H9 (cell line): ENCODE measurements at regions not wholly inside any gene's neighbourhood (a gene's known extent, or its start where the extent isn't known, plus 50 kb on each side); places are given as distances from the start of the nearest gene placed in this dataset.

Source experiments
- DNase-seq: peaks from one replicate; pipeline ENCODE4 v3.0.0-alpha.2; 2017
- H2AFZ ChIP-seq: one replicate; pipeline ENCODE4 v1.6.1; 2013; ENCODE audit warnings: mild to moderate bottlenecking, low read length, control low read depth, moderate library complexity
- H2AK5ac ChIP-seq: 2 replicates; pipeline ENCODE4 v1.6.1; 2013; ENCODE audit warnings: low read length, control low read depth, mixed read lengths; ENCODE audit not compliant: insufficient read length
- H2BK120ac ChIP-seq: one replicate; pipeline ENCODE4 v1.6.1; 2013; ENCODE audit warnings: low read depth, mild to moderate bottlenecking, low read length, control low read depth, inconsistent platforms; ENCODE audit not compliant: poor library complexity, severe bottlenecking
- H2BK12ac ChIP-seq: 2 replicates; pipeline ENCODE4 v1.6.1; 2013; ENCODE audit warnings: low read length, control low read depth, mixed read lengths, low read depth; ENCODE audit not compliant: insufficient read length
- H2BK15ac ChIP-seq: 2 replicates; pipeline ENCODE4 v1.6.1; 2013; ENCODE audit warnings: low read depth, low read length, control low read depth
- H2BK20ac ChIP-seq: one replicate; pipeline ENCODE4 v1.6.1; 2013; ENCODE audit warnings: low read depth, mild to moderate bottlenecking, low read length, control low read depth, inconsistent platforms; ENCODE audit not compliant: poor library complexity, severe bottlenecking
- H2BK5ac ChIP-seq: 2 replicates; pipeline ENCODE4 v1.6.1; 2013; ENCODE audit warnings: low read length, control low read depth, mixed read lengths; ENCODE audit not compliant: insufficient read length
- H3K14ac ChIP-seq: 2 replicates; pipeline ENCODE4 v1.6.1; 2013; ENCODE audit warnings: low read length, control low read depth; ENCODE audit not compliant: insufficient read depth
- H3K18ac ChIP-seq: 2 replicates; pipeline ENCODE4 v1.6.1; 2013; ENCODE audit warnings: low read depth, mild to moderate bottlenecking, mixed read lengths, low read length, control low read depth; ENCODE audit not compliant: insufficient read length
- H3K23ac ChIP-seq: 2 replicates; pipeline ENCODE4 v1.6.1; 2013; ENCODE audit warnings: low read length, control low read depth, mixed read lengths, low read depth; ENCODE audit not compliant: insufficient read length
- H3K23me2 ChIP-seq: 2 replicates; pipeline ENCODE4 v1.6.1; 2013; ENCODE audit warnings: low read depth, mild to moderate bottlenecking, mixed read lengths, low read length, control low read depth; ENCODE audit not compliant: insufficient read length, poor library complexity, severe bottlenecking
- H3K27ac ChIP-seq: 2 replicates; pipeline ENCODE4 v1.5.1; 2013; ENCODE audit warnings: low read length, control low read depth, mixed read lengths, low read depth; ENCODE audit not compliant: insufficient read length
- H3K27me3 ChIP-seq: 2 replicates; pipeline ENCODE4 v1.6.1; 2013; ENCODE audit warnings: low read length, control low read depth, inconsistent platforms; ENCODE audit not compliant: insufficient read depth
- H3K4ac ChIP-seq: 2 replicates; pipeline ENCODE4 v1.6.1; 2013; ENCODE audit warnings: low read depth, mild to moderate bottlenecking, control low read depth, inconsistent platforms, low read length, moderate library complexity
- H3K4me1 ChIP-seq: 2 replicates; pipeline ENCODE4 v1.6.1; 2013; ENCODE audit warnings: low read length, control low read depth, inconsistent platforms; ENCODE audit not compliant: insufficient read depth
- H3K4me2 ChIP-seq: 2 replicates; pipeline ENCODE4 v1.6.1; 2013; ENCODE audit warnings: low read length, control low read depth, mixed read lengths; ENCODE audit not compliant: insufficient read length, insufficient read depth
- H3K56ac ChIP-seq: 2 replicates; pipeline ENCODE4 v1.6.1; 2013; ENCODE audit warnings: low read depth, mild to moderate bottlenecking, mixed read lengths, low read length, control low read depth; ENCODE audit not compliant: insufficient read length
- H3K79me1 ChIP-seq: 2 replicates; pipeline ENCODE4 v1.6.1; 2013; ENCODE audit warnings: low read depth, mild to moderate bottlenecking, moderate library complexity, low read length, control low read depth, inconsistent platforms; ENCODE audit not compliant: insufficient read depth, poor library complexity, severe bottlenecking
- H3K79me2 ChIP-seq: 2 replicates; pipeline ENCODE4 v1.6.1; 2013; ENCODE audit warnings: low read length, control low read depth, inconsistent platforms; ENCODE audit not compliant: insufficient read depth
- H3K9ac ChIP-seq: 2 replicates; pipeline ENCODE4 v1.6.1; 2013; ENCODE audit warnings: low read length, control low read depth, mixed read lengths; ENCODE audit not compliant: insufficient read length; ENCODE audit errors: extremely low read depth
- H3K9me3 ChIP-seq: one replicate; pipeline ENCODE4 v1.6.1; 2013; ENCODE audit warnings: low read depth, low read length, inconsistent platforms; ENCODE audit not compliant: control insufficient read depth
- H3T11ph ChIP-seq: one replicate; pipeline ENCODE4 v1.6.1; 2013; ENCODE audit warnings: mild to moderate bottlenecking, low read length, control low read depth, inconsistent platforms
- H4K20me1 ChIP-seq: one replicate; pipeline ENCODE4 v1.6.1; 2013; ENCODE audit not compliant: control insufficient read depth, insufficient read length, insufficient read depth
- H4K5ac ChIP-seq: 2 replicates; pipeline ENCODE4 v1.6.1; 2013; ENCODE audit warnings: low read depth, mild to moderate bottlenecking, mixed read lengths, low read length, control low read depth; ENCODE audit not compliant: insufficient read length
- H4K8ac ChIP-seq: replicated peaks from 2 replicates; pipeline ENCODE4 v1.6.1; 2013; ENCODE audit warnings: low read length, control low read depth, mixed read lengths, low read depth; ENCODE audit not compliant: insufficient read length
- H4K91ac ChIP-seq: 2 replicates; pipeline ENCODE4 v1.6.1; 2013; ENCODE audit warnings: low read depth, mild to moderate bottlenecking, moderate library complexity, mixed read lengths, low read length, control low read depth; ENCODE audit not compliant: insufficient read length
- H3K27ac Mint-ChIP-seq, 3 experiments: 2 replicates in 2 of 3; 3 replicates in 1 of 3; pipeline ENCODE4 v1.8.0; 2020 to 2021; ENCODE audit warnings: mixed read lengths in 3 of 3, mild to moderate bottlenecking in 1 of 3, moderate library complexity in 1 of 3
- H3K27me3 Mint-ChIP-seq: 2 replicates; pipeline ENCODE4 v1.8.0; 2021; ENCODE audit warnings: low read depth, mild to moderate bottlenecking, moderate library complexity, mixed read lengths
- H3K36me3 Mint-ChIP-seq, 3 experiments: 2 replicates in 2 of 3; 3 replicates in 1 of 3; pipeline ENCODE4 v1.8.0; 2020 to 2021; ENCODE audit warnings: low read depth in 3 of 3, mixed read lengths in 3 of 3; ENCODE audit not compliant: insufficient read depth in 1 of 3
- H3K4me1 Mint-ChIP-seq, 2 experiments: 2 replicates each; pipeline ENCODE4 v1.8.0; 2020; ENCODE audit warnings: mixed read lengths in 2 of 2
- H3K4me3 Mint-ChIP-seq, 2 experiments: 2 replicates in 1 of 2; 3 replicates in 1 of 2; pipeline ENCODE4 v1.8.0; 2020 to 2021; ENCODE audit warnings: mild to moderate bottlenecking in 2 of 2, mixed read lengths in 2 of 2, moderate library complexity in 1 of 2
- H3K9me3 Mint-ChIP-seq, 2 experiments: 2 replicates in 1 of 2; 3 replicates in 1 of 2; pipeline ENCODE4 v1.8.0; 2020; ENCODE audit warnings: mild to moderate bottlenecking in 2 of 2, mixed read lengths in 2 of 2, moderate library complexity in 1 of 2
- WGBS: extraction: QIAGEN DNeasy Blood & Tissue Kit; methylation state at CpG from one replicate; pipeline ENCODE4 v1.1.7; 2013; ENCODE audit warnings: missing lambda C conversion rate, low lambda C conversion rate, mixed read lengths; ENCODE audit not compliant: insufficient read length; ENCODE audit errors: extremely low coverage; 5-methylcytosine and 5-hydroxymethylcytosine counted together
- TF ChIP-seq, protein P1 (sequence below): fragments of 200-600 bp; sonication (generic); conservative IDR thresholded peaks from 3 replicates; pipeline ENCODE4 v1.8.0; 2021; ENCODE audit warnings: antibody characterized with exemption, mild to moderate bottlenecking

DNA sequence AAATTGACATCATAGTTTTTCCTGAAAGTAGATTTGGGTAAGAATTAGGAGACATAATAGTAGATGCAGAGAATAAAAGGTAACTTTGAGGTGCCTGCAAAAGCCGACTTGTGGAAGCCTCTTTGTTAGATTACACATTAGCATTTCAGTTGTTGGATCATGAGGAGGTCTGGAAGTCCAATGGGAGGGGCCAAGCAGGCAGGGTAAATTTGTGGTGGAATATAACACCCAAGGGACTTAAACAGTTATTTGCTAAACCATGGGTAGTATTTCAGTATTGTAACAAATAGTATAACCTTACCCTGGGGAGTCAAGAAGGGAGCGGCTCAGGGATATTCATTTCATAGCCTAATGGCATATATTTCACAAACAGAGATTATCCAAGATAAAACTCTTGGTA lies 810.7 kb upstream of the AMOT start:
- H3K27me3 Mint-ChIP-seq = no peaks in the 10 kb centered on the region
- Histone ChIP-seq H4K91ac (no peak overlapping the region), H3K27ac (no peak overlapping the region), H3K23ac (no peak overlapping the region), H3K9ac (no peak overlapping the region), H2BK20ac (no peak overlapping the region), H3K4me2 (no peak overlapping the region), H3K56ac (no peak overlapping the region), H3T11ph (no peak overlapping the region), H2AK5ac (no peak overlapping the region), H3K79me1 (no peaks in the 10 kb centered on the region), H3K14ac (no peak overlapping the region), H3K4ac (no peak overlapping the region), H4K5ac (no peak overlapping the region), H2BK12ac (no peak overlapping the region), H3K18ac (no peak overlapping the region), H4K20me1 (no peaks in the 10 kb centered on the region), H2AFZ (no peak overlapping the region), H3K4me1 (peaks cover 2% of the 10 kb centered on the region; the same call in 1 of the 2 replicates), H4K8ac (no peak overlapping the region), H2BK15ac (no peak overlapping the region), H3K79me2 (no peaks in the 10 kb centered on the region), H2BK120ac (no peak overlapping the region), H2BK5ac (no peak overlapping the region), H3K9me3 (no peaks in the 10 kb centered on the region), H3K27me3 (no peaks in the 10 kb centered on the region), H3K23me2 (no peaks in the 10 kb centered on the region)
- no peak overlapping the region for H3K4me3 Mint-ChIP-seq
- no peak for DNase-seq
- peaks cover 6 to 19% (median 15%) of the 10 kb centered on the region in 3 experiments for H3K36me3 Mint-ChIP-seq
- whole genome bisulfite sequencing = no CpG with 5 or more reads among the region's 2 CpGs
- H3K9me3 Mint-ChIP-seq = peaks cover 2 to 4% of the 10 kb centered on the region in 2 experiments; a peak in 2 of 5 replicates
- peak overlapping the region in 2 of 3 experiments; percentile 6 to 73; a peak in 2 of 7 replicates for H3K27ac Mint-ChIP-seq
- H3K4me1 Mint-ChIP-seq = peaks cover 38% of the 10 kb centered on the region in 2 experiments
- TF ChIP-seq, protein P1, sequence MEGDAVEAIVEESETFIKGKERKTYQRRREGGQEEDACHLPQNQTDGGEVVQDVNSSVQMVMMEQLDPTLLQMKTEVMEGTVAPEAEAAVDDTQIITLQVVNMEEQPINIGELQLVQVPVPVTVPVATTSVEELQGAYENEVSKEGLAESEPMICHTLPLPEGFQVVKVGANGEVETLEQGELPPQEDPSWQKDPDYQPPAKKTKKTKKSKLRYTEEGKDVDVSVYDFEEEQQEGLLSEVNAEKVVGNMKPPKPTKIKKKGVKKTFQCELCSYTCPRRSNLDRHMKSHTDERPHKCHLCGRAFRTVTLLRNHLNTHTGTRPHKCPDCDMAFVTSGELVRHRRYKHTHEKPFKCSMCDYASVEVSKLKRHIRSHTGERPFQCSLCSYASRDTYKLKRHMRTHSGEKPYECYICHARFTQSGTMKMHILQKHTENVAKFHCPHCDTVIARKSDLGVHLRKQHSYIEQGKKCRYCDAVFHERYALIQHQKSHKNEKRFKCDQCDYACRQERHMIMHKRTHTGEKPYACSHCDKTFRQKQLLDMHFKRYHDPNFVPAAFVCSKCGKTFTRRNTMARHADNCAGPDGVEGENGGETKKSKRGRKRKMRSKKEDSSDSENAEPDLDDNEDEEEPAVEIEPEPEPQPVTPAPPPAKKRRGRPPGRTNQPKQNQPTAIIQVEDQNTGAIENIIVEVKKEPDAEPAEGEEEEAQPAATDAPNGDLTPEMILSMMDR = no peak
